GM12878 (cell line): ENCODE measurements at regions not wholly inside any gene's neighbourhood (a gene's known extent, or its start where the extent isn't known, plus 50 kb on each side); places are given as distances from the start of the nearest gene placed in this dataset.
"Not testable (repeated sequence)": the region's sequence is repeated elsewhere in the genome, so short reads cannot be mapped to it uniquely, and the experiment has no call there.

Experiments used
- ATAC-seq: fragments of 200-7000 bp; cut with Tn5 transposase; 3 replicates; pipeline ENCODE4 v1.9.1; 2020; ENCODE audit warnings: mild to moderate bottlenecking, moderate library complexity
- BruUV-seq: library from RNA; stranded (reverse); fragments of 400-500 nt; replicated peaks from 2 replicates; lab custom pipeline; 2021; lab: Mats Ljungman, UMichigan
- CTCF ChIA-PET: fragments of 300-600 bp; sonication (Branson Sonifier 250); formaldehyde crosslinking; extraction: SDS; loops from one replicate; lab custom pipeline; 2021; ENCODE audit warnings: inconsistent platforms; lab: Yijun Ruan, JAX
- POLR2A ChIA-PET: fragments of 350-600 bp; formaldehyde crosslinking; extraction: SDS; loops from one replicate; lab custom pipeline; 2021; ENCODE audit warnings: inconsistent platforms; lab: Charles Lee
- RAD21 ChIA-PET: fragments of 300-600 bp; sonication (Branson Sonifier 250); formaldehyde crosslinking; loops from one replicate; lab custom pipeline; 2023; ENCODE audit warnings: antibody characterized with exemption; ENCODE audit not compliant: unreplicated experiment; lab: Charles Lee
- SMC1A ChIA-PET: fragments of 300-600 bp; sonication (Branson Sonifier 250); formaldehyde crosslinking; loops from one replicate; lab custom pipeline; 2023; ENCODE audit not compliant: unreplicated experiment, uncharacterized antibody; lab: Charles Lee
- DNase-seq: peaks from one replicate; pipeline ENCODE4 v3.0.0-alpha.2; 2011; ENCODE audit warnings: low read depth, low spot score
- FAIRE-seq: peaks from 3 replicates; lab custom pipeline; 2011; peaks lifted over from hg19 to GRCh38; lab: Jason Lieb, UNC
- H2AFZ ChIP-seq: 2 replicates; pipeline ENCODE4 v1.6.0; 2011; ENCODE audit warnings: low read depth, low read length, control low read depth; ENCODE audit not compliant: control insufficient read depth
- H3K27ac ChIP-seq: 2 replicates; pipeline ENCODE4 v1.5.1; 2011; ENCODE audit warnings: control low read depth; ENCODE audit not compliant: control insufficient read depth, insufficient read depth
- H3K27me3 ChIP-seq, 2 experiments: replicated peaks in 1 of 2; 2 replicates each; pipeline versions ENCODE4 v1.6.0 to v1.6.1; 2011; ENCODE audit warnings: low read length in 1 of 2; ENCODE audit not compliant: control insufficient read depth in 2 of 2, insufficient read depth in 2 of 2
- H3K36me3 ChIP-seq, 2 experiments: 2 replicates each; pipeline ENCODE4 v1.5.1; 2011; ENCODE audit warnings: low read length in 1 of 2; ENCODE audit not compliant: control insufficient read depth in 2 of 2, insufficient read depth in 2 of 2
- H3K4me1 ChIP-seq: 2 replicates; pipeline ENCODE4 v1.6.1; 2011; ENCODE audit warnings: mild to moderate bottlenecking, low read length, moderate library complexity, mixed read lengths; ENCODE audit not compliant: control insufficient read depth, insufficient read depth
- H3K4me2 ChIP-seq: 2 replicates; pipeline ENCODE4 v1.6.0; 2011; ENCODE audit warnings: control low read depth; ENCODE audit not compliant: control insufficient read depth, insufficient read depth
- H3K4me3 ChIP-seq: fragments of 200-600 bp; sonication (generic); 2 replicates; pipeline ENCODE4 v1.5.1; 2016
- H3K79me2 ChIP-seq: 2 replicates; pipeline ENCODE4 v1.6.0; 2011; ENCODE audit warnings: low read length; ENCODE audit not compliant: control insufficient read depth, insufficient read depth
- H3K9ac ChIP-seq: 2 replicates; pipeline ENCODE4 v1.8.0; 2011; ENCODE audit warnings: low read length, control low read depth, mixed read lengths; ENCODE audit not compliant: control insufficient read depth, insufficient read depth
- H3K9me3 ChIP-seq: replicated peaks from 3 replicates; pipeline ENCODE4 v1.5.1; 2011; ENCODE audit warnings: mild to moderate bottlenecking, low read length; ENCODE audit not compliant: control insufficient read depth, insufficient read depth
- H4K20me1 ChIP-seq: 2 replicates; pipeline ENCODE4 v1.6.0; 2011; ENCODE audit not compliant: control insufficient read depth, insufficient read depth
- EED ChIP-seq: sonication (generic); IDR thresholded peaks from 2 replicates; pipeline ENCODE4 v1.6.1; 2016; ENCODE audit warnings: antibody characterized with exemption, low read depth
- PAX5 ChIP-seq: IDR thresholded peaks from 2 replicates; pipeline ENCODE4 v1.6.1; 2011; ENCODE audit warnings: low read depth, low read length, borderline replicate concordance
- RELB ChIP-seq: fragments of 450-650 bp; IDR thresholded peaks from 2 replicates; pipeline ENCODE4 v1.6.1; 2017; ENCODE audit warnings: low read depth, mild to moderate bottlenecking, moderate library complexity
- STAT3 ChIP-seq: IDR thresholded peaks from 2 replicates; pipeline ENCODE4 v1.6.1; 2011; ENCODE audit warnings: low read depth, low read length, improper control_type of control experiment
- TCF3 ChIP-seq: IDR thresholded peaks from 2 replicates; pipeline ENCODE4 v1.6.1; 2012; ENCODE audit warnings: low read depth, mild to moderate bottlenecking, low read length, borderline replicate concordance; ENCODE audit not compliant: insufficient read depth
- ZNF274 ChIP-seq: IDR thresholded peaks from one replicate; pipeline ENCODE4 v1.8.0; 2011; ENCODE audit not compliant: insufficient read length, insufficient read depth
- ZNF687 ChIP-seq: fragments of 450-650 bp; IDR thresholded peaks from 2 replicates; pipeline ENCODE4 v1.6.1; 2017; ENCODE audit warnings: mild to moderate bottlenecking, moderate library complexity
- WGBS: methylation state at CpG from one replicate; pipeline ENCODE4 v1.1.6; 2016; ENCODE audit warnings: low lambda C conversion rate; ENCODE audit not compliant: insufficient replicate concordance, insufficient coverage; ENCODE audit errors: missing lambda C conversion rate; 5-methylcytosine and 5-hydroxymethylcytosine counted together
- in situ Hi-C: fragments of 300-500 bp; cut with MboI; formaldehyde crosslinking; loops from 9 replicates; pipeline ENCODE4 v1.14.3; 2018; ENCODE audit warnings: mixed read lengths
- intact Hi-C: fragments of 100-400 bp; cut with micrococcal nuclease; formaldehyde crosslinking; loops from one replicate; pipeline ENCODE4 v1.14.2; 2022; ENCODE audit not compliant: unreplicated experiment

GRCh38 chr12:53872367-53872766 is 66.3 kb upstream of the HOXC13 start:
- no peak for FAIRE-seq
- ATAC-seq: no peak
- no peaks in the 10 kb centered on the region for H3K9me3 ChIP-seq
- ChIA-PET SMC1A (interaction anchor here (1.0 kb wide), 1 partner anchor 20 kb away, joined by 3 read pairs; no protein-coding TSS in a partner anchor), RAD21 (no interaction called here), CTCF (interaction anchor here (0.7 to 1.4 kb wide), 2 partner anchors 128 to 852 kb away, joined by 3 read pairs; no protein-coding TSS in a partner anchor), POLR2A (interaction anchor here (0.5 to 1.2 kb wide), 2 partner anchors 22 to 380 kb away, joined by 3 to 4 read pairs; no protein-coding TSS in a partner anchor)
- H3K4me3 ChIP-seq: no peak overlapping the region
- no TSS peak for BruUV-seq
- H3K36me3 ChIP-seq: no peaks in the 10 kb centered on the region
- H3K4me2 ChIP-seq: no peak overlapping the region
- H3K4me1 ChIP-seq: no peaks in the 10 kb centered on the region
- no peaks in the 10 kb centered on the region for H3K79me2 ChIP-seq
- in situ Hi-C loops: no loop called here
- H3K27ac ChIP-seq: no peak overlapping the region
- intact Hi-C loops: no loop called here
- no peak overlapping the region for H3K9ac ChIP-seq
- H3K27me3 ChIP-seq: no peaks in the 10 kb centered on the region
- DNase-seq: no peak
- no peaks in the 10 kb centered on the region for H4K20me1 ChIP-seq
- WGBS: 16% methylated on average over 2 of the region's 2 CpGs
- H2AFZ ChIP-seq: no peak overlapping the region
- TF ChIP-seq ZNF274 (no peak), EED (no peak), ZNF687 (no peak), TCF3 (no peak), STAT3 (no peak), PAX5 (no peak), RELB (no peak)
- TF ChIP-seq, all 136 proteins: peak for 0

GRCh38 chr12:53877961-53878360 is 60.7 kb upstream of the HOXC13 start:
- SMC1A ChIA-PET, H3K9ac ChIP-seq, H3K27me3 ChIP-seq, FAIRE-seq, H3K79me2 ChIP-seq, H2AFZ ChIP-seq, DNase-seq, intact Hi-C loops, H3K9me3 ChIP-seq, CTCF ChIA-PET, RAD21 ChIA-PET, H4K20me1 ChIP-seq, H3K4me1 ChIP-seq, H3K36me3 ChIP-seq, H3K27ac ChIP-seq, in situ Hi-C loops, H3K4me3 ChIP-seq, BruUV-seq, H3K4me2 ChIP-seq, ATAC-seq, POLR2A ChIA-PET: not testable (repeated sequence)
- WGBS: 5% methylated on average over 3 of the region's 3 CpGs
